Fibroblast of villous mesenchyme (primary cell): ENCODE measurements at regions not wholly inside any gene's neighbourhood (a gene's known extent, or its start where the extent isn't known, plus 50 kb on each side); places are given as distances from the start of the nearest gene placed in this dataset.

Source experiments
- DNase-seq: peaks from one replicate; pipeline ENCODE4 v3.0.0-alpha.2; 2010; ENCODE audit warnings: low read depth
- H3K4me3 ChIP-seq: 2 replicates; pipeline ENCODE4 v1.5.1; 2011; ENCODE audit warnings: low read depth, mild to moderate bottlenecking, low read length
- TF ChIP-seq, protein P1 (sequence below): IDR thresholded peaks from 2 replicates; pipeline ENCODE4 v1.5.1; 2012; ENCODE audit warnings: low read depth, mild to moderate bottlenecking, low read length; ENCODE audit not compliant: insufficient read depth

GRCh38 chr13:24092108-24092507 is 68.4 kb upstream of the SPATA13 start:
- H3K4me3 ChIP-seq: no peak overlapping the region
- TF ChIP-seq, protein P1, sequence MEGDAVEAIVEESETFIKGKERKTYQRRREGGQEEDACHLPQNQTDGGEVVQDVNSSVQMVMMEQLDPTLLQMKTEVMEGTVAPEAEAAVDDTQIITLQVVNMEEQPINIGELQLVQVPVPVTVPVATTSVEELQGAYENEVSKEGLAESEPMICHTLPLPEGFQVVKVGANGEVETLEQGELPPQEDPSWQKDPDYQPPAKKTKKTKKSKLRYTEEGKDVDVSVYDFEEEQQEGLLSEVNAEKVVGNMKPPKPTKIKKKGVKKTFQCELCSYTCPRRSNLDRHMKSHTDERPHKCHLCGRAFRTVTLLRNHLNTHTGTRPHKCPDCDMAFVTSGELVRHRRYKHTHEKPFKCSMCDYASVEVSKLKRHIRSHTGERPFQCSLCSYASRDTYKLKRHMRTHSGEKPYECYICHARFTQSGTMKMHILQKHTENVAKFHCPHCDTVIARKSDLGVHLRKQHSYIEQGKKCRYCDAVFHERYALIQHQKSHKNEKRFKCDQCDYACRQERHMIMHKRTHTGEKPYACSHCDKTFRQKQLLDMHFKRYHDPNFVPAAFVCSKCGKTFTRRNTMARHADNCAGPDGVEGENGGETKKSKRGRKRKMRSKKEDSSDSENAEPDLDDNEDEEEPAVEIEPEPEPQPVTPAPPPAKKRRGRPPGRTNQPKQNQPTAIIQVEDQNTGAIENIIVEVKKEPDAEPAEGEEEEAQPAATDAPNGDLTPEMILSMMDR: no peak
- DNase-seq: no peak

GRCh38 chr13:24093047-24093446 is 67.5 kb upstream of the SPATA13 start:
- DNase-seq: no peak
- H3K4me3 ChIP-seq: no peak overlapping the region
- TF ChIP-seq, protein P1: no peak

DNA sequence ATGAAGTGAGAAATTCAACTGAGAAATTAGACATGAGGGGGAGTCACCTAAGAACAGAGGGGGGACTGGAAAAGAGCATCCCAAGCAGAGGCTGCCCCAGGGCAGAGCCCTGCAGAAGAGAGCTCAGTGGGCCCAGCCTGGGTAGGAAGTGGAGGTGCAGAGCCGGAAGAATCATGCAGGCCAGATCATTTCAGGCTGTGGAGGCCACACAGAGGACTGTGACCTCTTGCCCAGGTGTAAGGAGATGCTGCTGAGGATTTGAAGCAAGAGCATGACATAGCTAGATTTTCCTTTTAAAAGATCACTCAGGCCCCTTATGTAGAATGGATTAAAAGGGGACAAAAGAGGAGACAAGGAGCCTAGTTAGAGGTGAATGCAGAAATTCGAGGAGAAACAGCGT is 63.9 kb upstream of the SPATA13 start:
- H3K4me3 ChIP-seq: no peak overlapping the region
- TF ChIP-seq, protein P1: no peak
- DNase-seq: no peak

GRCh38 chr13:24097064-24097463 is 63.5 kb upstream of the SPATA13 start:
- DNase-seq: peak; percentile 79
- TF ChIP-seq, protein P1: no peak
- no peak overlapping the region for H3K4me3 ChIP-seq

GRCh38 chr13:24097667-24098066 is 62.9 kb upstream of the SPATA13 start:
- TF ChIP-seq, protein P1: no peak
- no peak overlapping the region for H3K4me3 ChIP-seq
- no peak for DNase-seq

DNA sequence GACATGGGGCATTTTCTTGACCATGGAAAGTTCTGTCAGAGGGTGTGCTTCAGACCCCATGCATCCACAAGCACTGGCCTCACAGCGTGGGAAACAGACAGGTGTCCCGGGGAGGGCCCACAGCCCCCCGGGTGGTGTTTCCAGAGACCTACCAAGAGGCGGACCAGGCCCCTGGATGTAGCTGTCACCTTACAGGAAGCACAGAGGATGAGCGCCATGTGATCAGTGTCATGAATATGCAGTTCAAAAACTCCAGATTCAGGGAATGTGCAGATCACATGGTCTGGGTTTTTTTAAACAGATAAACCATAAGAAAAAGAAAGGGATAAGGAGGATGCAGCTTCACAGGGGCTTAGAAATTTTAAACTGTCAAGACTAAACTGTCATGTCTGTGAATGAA is 61.0 kb upstream of the SPATA13 start:
- no peak for DNase-seq
- no peak overlapping the region for H3K4me3 ChIP-seq
- TF ChIP-seq, protein P1: no peak

- H3K4me3 ChIP-seq: no peak overlapping the region
- TF ChIP-seq, protein P1: no peak
- DNase-seq: no peak
These were observed 60.3 kb upstream of the SPATA13 start for GRCh38 chr13:24100188-24100587.
